GM08714 (cell line): ENCODE measurements at regions not wholly inside any gene's neighbourhood (a gene's known extent, or its start where the extent isn't known, plus 50 kb on each side); places are given as distances from the start of the nearest gene placed in this dataset.

Experiments
- H3K4me3 ChIP-seq: fragments of 200-500 bp; sonication (Bioruptor generic); 2 replicates; pipeline ENCODE4 v1.5.1; 2014; ENCODE audit warnings: mild to moderate bottlenecking, low read length, inconsistent platforms
- ZNF274 ChIP-seq: IDR thresholded peaks from 2 replicates; pipeline ENCODE4 v1.6.1; 2012; ENCODE audit warnings: mild to moderate bottlenecking, low read depth, low read length

- no peak for TF ChIP-seq ZNF274
- no peak overlapping the region for H3K4me3 ChIP-seq
Observed at GRCh38 chr18:72013427-72013850, 530.7 kb downstream of the CBLN2 start.

GRCh38 chr18:71998547-71999097, 545.5 kb downstream of the CBLN2 start:
- TF ChIP-seq ZNF274, result no peak
- H3K4me3 ChIP-seq, result no peak overlapping the region

- H3K4me3 ChIP-seq, result no peak overlapping the region
- TF ChIP-seq ZNF274, result no peak
Observed at GRCh38 chr18:71995904-71996465, 548.2 kb downstream of the CBLN2 start.

- TF ChIP-seq ZNF274, result no peak
- H3K4me3 ChIP-seq, result no peak overlapping the region
Observed at GRCh38 chr18:71994273-71994672, 549.9 kb downstream of the CBLN2 start.

DNA sequence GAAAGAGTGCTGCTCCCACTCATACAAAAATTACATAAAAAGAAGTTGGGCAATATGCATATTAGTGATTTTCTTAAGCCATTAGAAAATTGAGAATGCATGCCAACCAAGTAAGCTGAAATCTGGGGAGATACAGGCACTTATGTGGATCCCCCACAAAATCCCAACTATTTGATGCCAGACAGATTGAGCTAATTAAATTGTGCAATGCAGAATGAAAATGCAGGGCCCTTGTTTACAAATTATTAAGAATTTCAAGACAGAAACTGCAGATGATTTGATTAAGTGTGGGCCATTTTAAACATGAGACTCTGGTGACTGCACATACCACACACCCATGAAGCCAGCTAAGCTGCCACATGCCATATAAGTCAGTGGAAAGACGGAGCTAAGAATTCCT, 554.5 kb downstream of the CBLN2 start:
- H3K4me3 ChIP-seq, result no peak overlapping the region
- no peak for TF ChIP-seq ZNF274

DNA sequence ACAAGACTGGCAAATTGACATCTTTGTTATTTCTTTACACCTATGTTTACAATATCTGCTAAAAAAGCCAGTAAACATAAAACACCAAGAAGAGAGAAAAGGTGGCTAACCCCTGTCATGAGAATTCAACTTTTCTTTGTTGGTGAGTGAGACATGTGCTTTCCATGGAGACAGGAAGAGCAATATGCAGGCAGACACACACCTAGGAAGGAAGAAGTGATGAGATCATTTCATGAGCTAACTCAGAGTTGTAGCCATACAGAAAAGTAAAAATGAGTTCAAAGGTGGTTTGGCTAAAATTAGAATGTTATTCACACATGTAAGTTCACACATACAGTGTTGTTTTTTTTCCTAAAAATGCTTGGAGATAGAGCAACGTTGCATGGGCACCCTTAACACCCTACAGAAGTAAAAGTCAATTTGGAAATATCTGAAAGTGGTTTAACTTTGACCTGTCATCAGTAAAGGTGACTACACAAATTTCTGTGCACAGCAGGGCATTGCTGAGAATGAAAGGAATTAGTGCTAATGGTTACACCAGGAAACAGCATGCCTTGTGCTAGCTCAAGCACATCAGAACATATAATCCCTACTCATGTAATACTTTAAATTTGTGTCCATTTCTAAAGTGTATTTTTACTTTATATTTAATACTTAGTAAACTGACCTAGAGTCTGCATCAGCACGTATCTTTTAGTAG, 557.6 kb downstream of the CBLN2 start:
- no peak overlapping the region for H3K4me3 ChIP-seq
- no peak for TF ChIP-seq ZNF274

DNA sequence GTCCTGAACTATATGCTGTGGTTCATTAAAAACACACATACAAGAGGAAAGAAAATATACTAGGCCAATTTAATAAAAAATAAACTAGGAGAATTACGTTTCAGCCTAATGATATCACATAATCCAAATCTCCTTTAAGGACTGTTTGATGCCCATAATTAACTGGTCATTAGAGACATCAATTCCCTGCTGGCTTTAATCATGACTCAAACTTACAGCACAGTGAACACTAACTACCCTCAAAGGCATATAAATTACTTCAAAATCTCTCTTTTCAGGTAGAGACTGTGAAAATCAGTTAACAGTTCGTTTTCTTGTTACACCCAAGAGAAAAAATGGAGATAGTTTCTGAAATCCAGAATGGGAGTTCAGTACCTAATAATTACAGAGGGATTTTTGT, 567.4 kb downstream of the CBLN2 start:
- no peak for TF ChIP-seq ZNF274
- no peak overlapping the region for H3K4me3 ChIP-seq

DNA sequence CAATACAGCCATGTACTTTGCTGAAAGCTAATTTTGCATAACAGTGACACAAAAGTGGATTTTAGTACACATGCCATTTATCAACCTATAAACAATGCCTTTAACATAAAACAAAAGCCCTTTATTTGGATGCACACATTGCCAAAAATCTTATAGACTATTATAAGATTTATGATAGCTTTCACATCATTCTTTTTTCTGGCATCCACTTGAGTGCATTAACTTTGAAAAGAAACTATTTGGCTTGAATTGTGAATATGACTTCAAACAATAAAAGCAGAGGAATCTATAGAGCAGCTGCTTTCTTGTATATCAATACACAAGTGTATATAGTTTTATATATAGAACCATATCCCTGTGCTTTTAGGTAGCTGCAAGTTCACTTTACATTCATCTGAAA, 577.4 kb downstream of the CBLN2 start:
- H3K4me3 ChIP-seq, result no peak overlapping the region
- TF ChIP-seq ZNF274, result no peak

GRCh38 chr18:71958605-71959004, 585.5 kb downstream of the CBLN2 start:
- no peak overlapping the region for H3K4me3 ChIP-seq
- no peak for TF ChIP-seq ZNF274

DNA sequence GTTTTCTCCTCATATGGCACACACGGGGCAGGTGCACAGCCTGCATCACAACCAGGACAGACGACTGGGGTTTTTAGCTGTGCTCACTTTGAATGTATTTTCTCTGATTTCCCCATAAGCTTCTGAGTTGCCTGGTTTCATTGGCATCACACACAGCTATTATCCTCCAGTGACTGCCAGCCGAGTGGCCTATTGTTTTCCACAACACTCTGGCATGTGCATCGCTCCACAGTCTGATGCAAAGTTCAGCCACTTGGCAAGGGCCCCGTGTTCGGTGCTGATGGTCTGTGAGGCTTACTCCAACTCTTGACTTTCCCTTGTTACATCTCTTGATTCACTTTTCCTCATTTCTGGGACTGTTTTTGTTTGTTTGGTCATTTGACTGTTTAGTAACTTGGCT, 593.1 kb downstream of the CBLN2 start:
- no peak for TF ChIP-seq ZNF274
- H3K4me3 ChIP-seq, result no peak overlapping the region

DNA sequence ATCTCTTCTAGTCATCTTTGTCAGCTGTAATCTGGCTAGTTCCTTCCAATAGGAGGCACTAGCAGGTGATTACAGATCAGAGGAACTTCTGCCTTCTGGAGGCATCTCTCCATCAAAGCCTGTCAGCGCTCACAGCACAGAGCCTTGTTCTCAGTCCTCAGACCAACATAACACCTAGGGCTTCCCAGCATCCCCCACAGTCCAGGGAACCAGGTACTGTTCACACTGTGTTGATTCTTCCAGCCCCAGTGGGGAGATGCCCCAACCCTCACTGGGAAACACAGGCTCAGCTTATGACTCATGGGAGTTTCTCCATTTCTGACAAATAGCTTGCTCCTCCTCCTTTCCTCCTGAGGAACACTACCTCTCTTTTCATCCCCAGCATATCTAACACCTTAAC, 601.7 kb downstream of the CBLN2 start:
- TF ChIP-seq ZNF274, result no peak
- no peak overlapping the region for H3K4me3 ChIP-seq

DNA sequence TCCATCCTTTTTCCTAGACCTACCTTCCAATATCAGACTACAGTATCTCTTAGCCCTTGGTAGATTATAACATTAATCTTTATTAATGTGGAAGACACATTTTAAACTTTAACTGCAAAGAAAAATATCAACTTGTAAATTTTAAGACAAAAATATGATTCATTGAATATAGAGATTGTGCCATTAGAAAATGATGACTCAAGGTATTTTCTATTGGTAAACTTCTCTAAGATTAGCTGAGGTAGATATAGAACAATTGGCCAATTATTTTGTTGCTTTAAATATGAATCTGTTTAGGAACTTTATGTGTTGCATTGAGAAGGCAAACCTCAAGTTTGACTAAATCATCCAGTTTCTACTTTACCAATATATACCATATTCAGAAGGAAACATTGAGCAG, 604.7 kb downstream of the CBLN2 start:
- TF ChIP-seq ZNF274, result no peak
- no peak overlapping the region for H3K4me3 ChIP-seq

- TF ChIP-seq ZNF274, result no peak
- no peak overlapping the region for H3K4me3 ChIP-seq
Observed at GRCh38 chr18:71936744-71937143, 607.4 kb downstream of the CBLN2 start.

GRCh38 chr18:71919211-71919610, 624.9 kb downstream of the CBLN2 start:
- no peak overlapping the region for H3K4me3 ChIP-seq
- TF ChIP-seq ZNF274, result no peak

GRCh38 chr18:71913641-71914040, 630.5 kb downstream of the CBLN2 start:
- no peak overlapping the region for H3K4me3 ChIP-seq
- TF ChIP-seq ZNF274, result no peak
